Naive B cell (primary cell): ENCODE measurements at regions not wholly inside any gene's neighbourhood (a gene's known extent, or its start where the extent isn't known, plus 50 kb on each side); places are given as distances from the start of the nearest gene placed in this dataset.
A peak's percentile ranks its signal among the peaks of the same experiment; 100 is the strongest.

Source experiments
- ATAC-seq, 2 donors: fragments of 150-1000 bp; cut with Tn5 transposase; 2 replicates each; pipeline ENCODE4 v1.10.0; 2021; ENCODE audit warnings: low read depth in 2 of 2, mild to moderate bottlenecking in 2 of 2, moderate library complexity in 2 of 2
- DNase-seq: peaks from one replicate; pipeline ENCODE4 v3.0.0; 2022
- H3K27ac Mint-ChIP-seq, 6 donors: one replicate each; pipeline ENCODE4 v1.8.0; 2020 to 2022; ENCODE audit warnings: mild to moderate bottlenecking in 6 of 6, mixed read lengths in 6 of 6, moderate library complexity in 5 of 6, inconsistent platforms in 2 of 6
- H3K27me3 Mint-ChIP-seq, 3 donors: one replicate each; pipeline ENCODE4 v1.8.0; 2021 to 2022; ENCODE audit warnings: mixed read lengths in 3 of 3, mild to moderate bottlenecking in 1 of 3
- H3K36me3 Mint-ChIP-seq, 2 donors: one replicate each; pipeline ENCODE4 v1.8.0; 2020 to 2022; ENCODE audit warnings: mixed read lengths in 2 of 2, inconsistent platforms in 1 of 2, mild to moderate bottlenecking in 1 of 2
- H3K4me1 Mint-ChIP-seq, 3 donors: one replicate each; pipeline ENCODE4 v1.8.0; 2020 to 2022; ENCODE audit warnings: mixed read lengths in 3 of 3, inconsistent platforms in 1 of 3, mild to moderate bottlenecking in 1 of 3, moderate library complexity in 1 of 3
- H3K4me3 Mint-ChIP-seq, 8 donors: one replicate each; pipeline ENCODE4 v1.8.0; 2020 to 2022; ENCODE audit warnings: mild to moderate bottlenecking in 8 of 8, mixed read lengths in 8 of 8, moderate library complexity in 8 of 8, inconsistent platforms in 2 of 8
- H3K9me3 Mint-ChIP-seq, 7 donors: one replicate each; pipeline ENCODE4 v1.8.0; 2020 to 2022; ENCODE audit warnings: mixed read lengths in 7 of 7, mild to moderate bottlenecking in 5 of 7, inconsistent platforms in 2 of 7, moderate library complexity in 1 of 7

DNA sequence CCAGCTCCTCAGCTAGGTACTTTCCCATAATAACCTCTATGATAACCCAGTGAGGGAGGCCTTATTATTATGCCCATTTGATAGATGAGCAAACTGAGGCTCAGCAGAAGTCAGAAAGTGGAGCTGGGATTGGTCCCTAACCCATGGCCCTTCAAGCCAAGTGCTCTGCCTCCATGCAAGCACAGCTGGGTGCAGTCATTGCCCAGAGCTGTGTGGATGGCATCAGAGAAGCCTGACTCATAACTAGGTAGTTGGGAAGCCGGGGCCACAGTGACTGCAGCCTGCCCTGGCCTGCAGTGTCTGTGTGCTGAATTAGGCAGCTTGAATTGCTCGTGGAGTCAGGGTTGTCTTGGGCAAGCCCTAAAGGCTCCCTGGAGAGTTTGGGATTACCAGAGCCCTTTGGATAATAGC, 89.9 kb upstream of the SLC2A1 start:
- H3K4me1 Mint-ChIP-seq, result peaks cover 0 to 3% (median 3%) of the 10 kb centered on the region in 3 donors
- no peak overlapping the region for H3K4me3 Mint-ChIP-seq
- H3K9me3 Mint-ChIP-seq, result no peaks in the 10 kb centered on the region
- no peaks in the 10 kb centered on the region for H3K36me3 Mint-ChIP-seq
- no peak overlapping the region for H3K27ac Mint-ChIP-seq
- DNase-seq (no peak), ATAC-seq (no peak)
- H3K27me3 Mint-ChIP-seq, result peaks cover 0 to 7% (median 0%) of the 10 kb centered on the region in 3 donors

DNA sequence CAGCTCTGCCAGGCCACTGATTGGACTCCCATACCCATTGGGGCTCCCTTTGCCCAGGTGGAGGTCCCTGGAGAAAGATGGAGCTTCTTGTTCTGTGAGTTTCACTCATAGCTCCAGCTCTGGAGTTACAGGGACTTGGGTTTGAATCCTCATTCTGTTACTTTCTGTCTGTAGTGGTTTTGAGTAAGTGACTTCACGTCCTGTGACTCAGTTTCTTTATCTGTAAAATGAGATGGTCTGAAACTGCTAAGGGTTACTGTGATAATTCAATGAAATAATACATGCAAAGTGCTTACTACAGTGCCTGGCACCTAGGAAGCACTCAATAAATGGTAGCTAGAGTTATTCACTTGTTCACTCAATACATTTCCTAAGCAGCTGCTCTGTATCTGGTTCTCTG, 88.5 kb upstream of the SLC2A1 start:
- Mint-ChIP-seq H3K36me3 (no peaks in the 10 kb centered on the region), H3K27me3 (peaks cover 0 to 7% (median 0%) of the 10 kb centered on the region in 3 donors)
- no peak for ATAC-seq

DNA sequence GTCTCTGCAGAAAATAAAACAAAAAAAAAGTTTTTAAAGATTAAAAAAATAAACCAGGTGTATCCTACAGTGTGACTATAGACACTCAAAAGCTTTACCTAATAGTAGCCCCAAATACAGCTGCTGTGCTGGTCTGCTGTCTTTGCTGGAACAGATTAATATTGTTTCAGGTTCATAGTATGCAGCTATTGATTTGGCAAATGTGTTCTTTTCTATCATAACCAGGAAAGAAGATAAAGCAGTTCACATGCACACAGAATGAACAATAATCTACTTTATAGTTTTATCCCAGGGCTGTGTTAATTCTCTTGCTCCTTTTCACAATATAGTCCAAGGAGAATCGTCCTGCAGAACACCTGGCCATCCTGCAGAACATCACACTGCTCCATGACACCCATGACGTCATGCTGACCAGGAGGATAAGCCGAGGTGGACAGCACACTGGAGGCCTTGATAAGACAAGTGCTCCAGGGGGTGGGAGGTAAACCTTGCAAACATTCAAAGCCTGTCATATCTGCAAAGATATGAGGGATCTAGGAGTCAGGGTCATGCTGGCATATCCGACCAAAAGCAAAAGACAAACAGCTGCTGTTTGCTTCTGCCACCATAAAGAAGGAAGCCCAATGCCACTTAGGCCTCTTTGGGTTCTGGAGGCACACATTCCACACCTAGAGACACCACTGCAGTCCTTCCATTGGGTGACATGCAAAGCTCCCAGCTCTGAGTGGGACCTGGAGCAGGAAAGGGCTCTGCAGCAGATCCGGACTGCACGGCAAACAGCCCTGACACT, 86.1 kb upstream of the SLC2A1 start:
- Mint-ChIP-seq H3K4me3 (no peak overlapping the region), H3K27ac (no peak overlapping the region), H3K9me3 (no peaks in the 10 kb centered on the region), H3K4me1 (peaks cover 12 to 16% (median 13%) of the 10 kb centered on the region in 3 donors), H3K27me3 (peaks cover 0 to 7% (median 0%) of the 10 kb centered on the region in 3 donors), H3K36me3 (no peaks in the 10 kb centered on the region)
- no peak for DNase-seq
- no peak for ATAC-seq

More for the DNA sequence above, 88.5 kb upstream of the SLC2A1 start:
- H3K4me3 Mint-ChIP-seq, result no peak overlapping the region
- no peak for DNase-seq
- no peak overlapping the region for H3K27ac Mint-ChIP-seq
- peaks cover 7 to 13% (median 10%) of the 10 kb centered on the region in 3 donors for H3K4me1 Mint-ChIP-seq
- no peaks in the 10 kb centered on the region for H3K9me3 Mint-ChIP-seq

DNA sequence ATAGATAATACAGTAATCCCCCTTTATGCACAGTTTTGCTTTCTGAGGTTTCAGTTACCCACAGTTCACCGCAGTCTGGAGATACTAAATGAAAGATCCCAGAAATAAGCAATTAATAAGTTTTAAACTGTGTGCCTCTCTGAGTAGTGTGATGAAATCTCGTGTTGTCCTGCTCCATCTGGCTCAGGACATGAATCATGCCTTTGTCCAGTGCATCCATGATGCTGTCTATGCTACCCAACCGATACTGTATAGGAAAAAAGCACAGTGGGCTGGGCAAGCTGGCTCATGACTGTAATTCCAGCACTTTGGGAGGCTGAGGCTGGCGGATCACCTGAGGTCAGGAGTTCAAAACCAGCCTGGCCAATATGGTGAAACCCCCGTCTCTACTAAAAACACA, 85.0 kb upstream of the SLC2A1 start:
- no peak overlapping the region for H3K4me3 Mint-ChIP-seq
- H3K36me3 Mint-ChIP-seq, result no peaks in the 10 kb centered on the region
- H3K4me1 Mint-ChIP-seq, result peaks cover 12 to 16% (median 13%) of the 10 kb centered on the region in 3 donors
- no peak for DNase-seq
- peak overlapping the region in 2 of 6 donors; percentile 51 to 59 for H3K27ac Mint-ChIP-seq
- no peaks in the 10 kb centered on the region for H3K9me3 Mint-ChIP-seq
- ATAC-seq, result no peak
- peaks cover 0 to 7% (median 0%) of the 10 kb centered on the region in 3 donors for H3K27me3 Mint-ChIP-seq

DNA sequence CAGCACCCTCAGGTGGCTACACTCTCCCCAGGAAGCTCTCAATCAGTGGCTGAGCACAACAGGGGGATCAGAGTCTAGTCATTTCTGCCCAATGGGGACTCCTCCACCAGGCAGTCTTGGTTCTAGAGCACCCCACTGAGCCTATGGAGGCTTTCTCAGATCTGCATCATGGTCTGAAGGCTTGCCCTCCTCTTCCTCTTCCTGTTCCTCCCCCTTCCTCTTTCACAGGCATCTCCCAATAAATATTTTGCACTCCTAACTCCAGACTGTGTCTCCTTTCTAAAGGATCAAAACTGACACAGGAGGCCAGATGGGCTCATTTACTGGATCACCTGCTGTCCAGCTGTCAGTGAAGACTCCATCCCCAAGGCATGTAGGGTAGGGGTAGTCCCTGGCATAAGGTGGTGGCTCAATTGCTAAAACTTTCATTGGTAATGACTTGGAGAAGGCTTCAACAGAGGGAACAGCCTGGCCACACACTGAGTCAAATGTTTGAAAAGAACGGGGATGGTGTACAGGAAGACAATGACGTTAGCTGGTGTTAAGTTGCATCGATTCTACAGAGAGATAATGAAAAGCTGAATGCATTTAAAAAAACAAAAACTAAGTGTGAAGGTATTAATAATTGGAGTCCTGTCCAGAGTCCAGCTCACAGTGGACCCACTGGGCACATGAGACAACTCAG, 84.2 kb upstream of the SLC2A1 start:
- peak overlapping the region in 3 of 6 donors; percentile 18 to 83 (median 21) for H3K27ac Mint-ChIP-seq
- H3K4me3 Mint-ChIP-seq, result no peak overlapping the region
- no peaks in the 10 kb centered on the region for H3K36me3 Mint-ChIP-seq
- ATAC-seq, result no peak
- H3K9me3 Mint-ChIP-seq, result no peaks in the 10 kb centered on the region
- peaks cover 9 to 16% (median 10%) of the 10 kb centered on the region in 3 donors for H3K4me1 Mint-ChIP-seq
- no peak for DNase-seq
- H3K27me3 Mint-ChIP-seq, result peaks cover 0 to 7% (median 0%) of the 10 kb centered on the region in 3 donors

DNA sequence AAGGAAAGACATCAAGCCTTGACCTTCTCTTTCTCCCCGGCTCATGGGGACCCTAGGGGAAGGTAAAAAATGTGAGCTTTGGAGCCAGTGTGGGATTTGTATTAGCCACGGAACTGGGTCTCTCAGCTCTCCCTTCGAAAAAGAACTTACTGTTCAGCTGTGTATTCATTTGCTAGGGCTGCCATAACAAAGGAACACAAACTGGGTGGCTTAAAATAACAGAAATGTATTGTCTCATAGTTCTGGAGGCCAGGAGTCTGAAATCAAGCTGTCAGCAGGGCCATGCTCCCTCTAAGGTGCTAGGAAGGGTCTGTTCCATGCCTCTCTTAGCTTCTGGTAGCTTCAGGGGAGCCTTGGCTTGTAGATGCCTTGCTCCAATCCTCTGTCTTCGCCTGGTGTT, 83.5 kb upstream of the SLC2A1 start:
- no peaks in the 10 kb centered on the region for H3K9me3 Mint-ChIP-seq
- peaks cover 0 to 7% (median 0%) of the 10 kb centered on the region in 3 donors for H3K27me3 Mint-ChIP-seq
- peak overlapping the region in 2 of 6 donors; percentile 14 to 83 for H3K27ac Mint-ChIP-seq

DNA sequence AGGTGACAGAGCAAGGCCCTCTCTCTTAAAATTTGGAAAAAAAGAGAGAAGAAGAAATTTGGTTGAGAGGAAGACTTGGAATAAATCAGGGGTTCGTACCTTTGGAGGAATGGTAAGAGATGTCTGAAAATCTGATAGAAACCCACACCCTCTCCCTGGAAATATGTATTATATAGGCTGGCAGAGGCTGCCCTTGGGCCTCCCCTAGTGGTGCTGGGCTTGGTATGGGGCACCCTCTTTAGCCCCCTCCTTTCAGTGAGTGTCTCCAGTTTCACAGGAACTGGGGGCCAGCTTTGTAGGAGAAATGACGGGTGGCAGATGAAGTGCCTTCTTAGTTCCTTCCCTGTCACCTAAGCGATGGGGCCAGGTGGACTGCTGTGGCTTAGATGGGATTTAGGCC, 82.9 kb upstream of the SLC2A1 start:
- DNase-seq (no peak), ATAC-seq (peak; percentile 38 to 72)
- no peak overlapping the region for H3K4me3 Mint-ChIP-seq
- no peaks in the 10 kb centered on the region for H3K36me3 Mint-ChIP-seq
- H3K4me1 Mint-ChIP-seq, result peaks cover 9 to 16% (median 10%) of the 10 kb centered on the region in 3 donors
- H3K9me3 Mint-ChIP-seq, result no peaks in the 10 kb centered on the region
- H3K27me3 Mint-ChIP-seq, result peaks cover 0 to 2% (median 0%) of the 10 kb centered on the region in 3 donors
- H3K27ac Mint-ChIP-seq, result peak overlapping the region in 2 of 6 donors; percentile 41 to 74

More for the DNA sequence above, 83.5 kb upstream of the SLC2A1 start:
- Mint-ChIP-seq H3K4me1 (peaks cover 9 to 16% (median 10%) of the 10 kb centered on the region in 3 donors), H3K4me3 (no peak overlapping the region), H3K36me3 (no peaks in the 10 kb centered on the region)
- ATAC-seq (no peak), DNase-seq (no peak)

DNA sequence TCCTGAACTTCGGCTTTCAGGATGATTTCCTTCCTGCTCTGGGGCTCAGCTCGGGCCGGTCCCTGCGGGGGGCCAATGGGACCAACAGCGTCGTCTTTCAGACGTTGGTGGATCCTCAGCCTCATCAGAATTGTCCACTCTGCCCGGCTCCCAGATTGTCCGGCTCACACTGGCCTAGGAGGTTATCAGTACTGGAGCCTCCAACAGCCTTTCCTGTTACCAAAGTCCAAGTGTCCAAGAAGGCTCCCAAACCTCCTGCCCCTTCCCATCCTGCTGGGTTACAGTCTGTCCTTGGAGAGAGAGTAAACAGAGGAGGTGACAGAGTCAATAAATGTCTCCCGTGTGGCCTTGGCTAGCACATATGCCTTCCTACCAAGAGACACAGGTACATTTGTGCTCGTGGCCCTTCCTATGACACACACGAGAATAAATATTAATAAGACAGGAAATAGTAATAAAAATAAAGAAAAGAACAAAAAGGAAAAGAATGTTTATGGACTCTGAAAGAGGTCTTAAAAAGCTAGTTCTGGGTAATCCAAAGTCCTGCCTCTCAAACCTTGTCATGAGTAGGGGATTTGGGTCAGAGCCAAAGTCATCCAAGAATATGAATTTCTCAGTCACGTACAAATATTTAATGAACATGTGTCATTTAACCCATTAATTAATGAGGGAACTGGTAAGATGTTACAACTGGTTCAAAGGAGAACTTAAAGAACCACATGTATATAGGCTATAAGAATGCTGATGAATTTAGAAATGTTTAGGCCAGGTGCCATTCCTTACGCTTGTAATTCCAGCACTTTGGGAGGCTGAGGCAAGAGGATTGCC, 80.8 kb upstream of the SLC2A1 start:
- no peaks in the 10 kb centered on the region for H3K9me3 Mint-ChIP-seq

DNA sequence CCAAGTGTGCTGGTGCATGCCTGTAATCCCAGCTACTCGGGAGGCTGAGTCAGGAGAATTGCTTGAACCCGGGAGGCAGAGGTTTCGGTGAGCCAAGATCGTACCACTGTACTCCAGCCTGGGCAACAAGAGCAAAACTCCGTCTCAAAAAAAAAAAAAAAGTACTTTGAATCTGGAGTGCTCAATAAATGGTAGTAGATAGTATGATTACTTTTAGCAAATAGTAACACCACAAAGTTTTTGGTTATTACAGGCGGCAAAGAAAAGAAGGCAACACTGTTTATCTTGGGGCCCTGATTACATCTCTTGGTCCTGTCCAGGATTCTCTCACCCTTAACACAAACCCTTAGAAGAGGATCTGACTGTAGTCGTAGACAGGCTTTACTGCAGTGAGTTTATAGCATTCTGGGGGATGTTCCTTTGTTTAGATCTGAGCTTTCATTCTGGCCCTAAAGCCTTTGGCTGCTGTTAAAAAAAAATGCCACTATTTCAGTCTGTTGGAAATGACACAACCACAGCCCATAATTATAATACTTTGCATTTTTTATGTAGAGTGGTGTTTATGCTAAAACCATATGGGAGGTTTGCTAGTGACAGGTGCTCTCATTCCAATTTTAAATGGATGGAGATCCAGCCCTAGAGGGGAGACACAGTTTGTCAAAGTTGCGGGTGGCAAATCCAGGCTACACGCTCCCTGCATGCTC, 79.7 kb upstream of the SLC2A1 start:
- Mint-ChIP-seq H3K4me1 (peaks cover 15 to 24% (median 19%) of the 10 kb centered on the region in 3 donors), H3K4me3 (no peak overlapping the region), H3K27me3 (peaks cover 0 to 4% (median 0%) of the 10 kb centered on the region in 3 donors), H3K9me3 (no peaks in the 10 kb centered on the region), H3K27ac (peak overlapping the region in 1 of 6 donors; percentile 28), H3K36me3 (no peaks in the 10 kb centered on the region)
- no peak for DNase-seq
- ATAC-seq, result no peak

More for the DNA sequence above, 80.8 kb upstream of the SLC2A1 start:
- DNase-seq, result no peak
- no peak overlapping the region for H3K4me3 Mint-ChIP-seq
- ATAC-seq, result no peak
- peaks cover 0 to 4% (median 0%) of the 10 kb centered on the region in 3 donors for H3K27me3 Mint-ChIP-seq
- no peak overlapping the region for H3K27ac Mint-ChIP-seq
- peaks cover 14 to 21% (median 15%) of the 10 kb centered on the region in 3 donors for H3K4me1 Mint-ChIP-seq
- no peaks in the 10 kb centered on the region for H3K36me3 Mint-ChIP-seq

DNA sequence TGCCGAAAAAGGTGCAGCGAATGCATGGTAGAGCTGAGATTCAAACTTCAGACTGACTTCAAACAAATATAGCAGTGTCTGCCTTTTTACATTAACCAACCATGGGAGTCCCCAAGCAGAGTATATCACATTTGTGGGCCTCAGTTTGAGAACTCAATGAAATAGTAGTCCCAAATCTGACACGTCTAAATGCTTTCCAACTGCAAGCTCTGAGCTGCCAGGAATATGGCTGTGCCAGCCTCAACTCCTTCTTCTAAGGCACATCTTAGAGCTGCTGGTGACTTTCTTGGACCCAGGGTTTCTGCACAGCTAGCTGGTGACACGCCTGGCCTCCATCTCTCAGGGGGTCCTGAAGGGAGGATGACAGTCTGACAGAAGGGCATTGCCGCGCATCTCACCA, 78.8 kb upstream of the SLC2A1 start:
- H3K27ac Mint-ChIP-seq, result no peak overlapping the region
- DNase-seq (no peak), ATAC-seq (no peak)
- peaks cover 11 to 17% (median 11%) of the 10 kb centered on the region in 3 donors for H3K4me1 Mint-ChIP-seq
- H3K36me3 Mint-ChIP-seq, result no peaks in the 10 kb centered on the region
- H3K9me3 Mint-ChIP-seq, result no peaks in the 10 kb centered on the region
- H3K4me3 Mint-ChIP-seq, result no peak overlapping the region
- peaks cover 0 to 4% (median 0%) of the 10 kb centered on the region in 3 donors for H3K27me3 Mint-ChIP-seq

DNA sequence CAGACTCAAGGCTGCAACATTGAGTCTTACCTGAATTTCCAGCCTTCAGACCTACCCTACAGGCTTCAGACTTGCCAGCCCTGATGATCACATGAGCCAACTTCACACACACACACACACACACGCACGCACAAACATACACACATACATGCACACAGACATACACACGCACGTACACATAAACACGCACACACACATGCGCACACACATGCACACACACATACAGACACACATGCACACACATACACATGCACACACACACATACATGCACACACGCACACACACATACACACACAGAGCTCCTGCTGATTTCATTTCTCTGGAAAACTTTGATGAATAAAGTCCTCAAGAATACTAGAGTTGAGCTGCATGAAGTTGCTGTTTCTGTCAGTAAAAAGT, 78.3 kb upstream of the SLC2A1 start:
- H3K27me3 Mint-ChIP-seq, result peaks cover 0 to 4% (median 0%) of the 10 kb centered on the region in 3 donors
- H3K4me3 Mint-ChIP-seq, result no peak overlapping the region
- H3K36me3 Mint-ChIP-seq, result no peaks in the 10 kb centered on the region
- DNase-seq (no peak), ATAC-seq (no peak)
- peak overlapping the region in 3 of 6 donors; percentile 10 to 86 (median 54) for H3K27ac Mint-ChIP-seq
- H3K4me1 Mint-ChIP-seq, result peaks cover 8 to 14% (median 11%) of the 10 kb centered on the region in 3 donors
- H3K9me3 Mint-ChIP-seq, result no peaks in the 10 kb centered on the region

DNA sequence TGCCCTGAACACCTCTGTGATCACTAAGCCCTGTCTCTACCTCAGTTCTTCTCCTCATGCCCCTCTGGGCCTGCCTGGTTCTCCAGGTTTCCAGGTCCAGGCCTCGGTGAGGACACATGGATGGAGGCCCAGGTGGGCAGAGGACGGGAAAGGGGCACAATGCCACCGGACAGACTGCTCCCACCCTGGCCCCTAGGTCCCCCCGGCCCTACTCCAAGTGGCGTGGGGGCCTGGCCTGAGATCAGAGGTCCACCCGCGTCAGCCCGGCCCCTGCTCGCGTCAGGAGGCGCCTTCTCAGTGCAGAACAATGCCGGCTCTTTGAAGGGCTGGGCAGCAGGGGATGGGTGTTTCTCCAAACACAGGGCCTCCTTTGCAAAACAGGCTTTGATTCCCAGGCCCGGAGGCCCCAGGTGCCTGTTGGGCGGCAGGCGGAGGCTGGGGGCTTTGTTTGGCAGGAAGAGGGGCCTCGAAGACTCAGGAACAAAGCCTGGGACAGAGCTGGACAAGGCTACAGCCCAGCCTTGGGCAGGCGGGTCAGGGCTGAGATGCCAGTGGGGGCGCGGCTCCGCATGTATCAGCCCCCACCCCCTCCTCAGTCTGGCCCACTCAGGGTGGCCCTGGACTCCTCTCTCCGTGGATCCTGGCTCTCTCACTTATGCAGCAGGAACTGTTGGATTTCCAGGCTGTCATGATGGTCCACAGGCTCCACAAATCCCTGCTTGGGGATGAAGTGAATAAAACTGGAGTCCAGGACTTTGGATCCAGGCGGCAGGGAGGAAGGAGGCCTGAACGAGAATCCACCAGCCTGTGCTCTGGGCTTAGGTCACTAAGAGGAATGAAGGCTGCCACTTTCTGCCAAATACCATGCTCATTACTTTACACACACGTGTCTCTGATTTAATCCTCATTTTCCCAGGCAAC, 77.4 kb upstream of the SLC2A1 start:
- peak overlapping the region in 3 of 6 donors; percentile 26 to 94 (median 44) for H3K27ac Mint-ChIP-seq
- ATAC-seq (no peak), DNase-seq (no peak)
- no peak overlapping the region for H3K4me3 Mint-ChIP-seq
- no peaks in the 10 kb centered on the region for H3K36me3 Mint-ChIP-seq
- peaks cover 6 to 8% (median 8%) of the 10 kb centered on the region in 3 donors for H3K4me1 Mint-ChIP-seq
- peaks cover 0 to 4% (median 0%) of the 10 kb centered on the region in 3 donors for H3K27me3 Mint-ChIP-seq
- no peaks in the 10 kb centered on the region for H3K9me3 Mint-ChIP-seq
